H9 (cell line): ENCODE measurements at regions not wholly inside any gene's neighbourhood (a gene's known extent, or its start where the extent isn't known, plus 50 kb on each side); places are given as distances from the start of the nearest gene placed in this dataset.

Experiments
- DNase-seq: peaks from one replicate; pipeline ENCODE4 v3.0.0-alpha.2; 2017
- H2AFZ ChIP-seq: one replicate; pipeline ENCODE4 v1.6.1; 2013; ENCODE audit warnings: mild to moderate bottlenecking, low read length, control low read depth, moderate library complexity
- H2AK5ac ChIP-seq: 2 replicates; pipeline ENCODE4 v1.6.1; 2013; ENCODE audit warnings: low read length, control low read depth, mixed read lengths; ENCODE audit not compliant: insufficient read length
- H2BK120ac ChIP-seq: one replicate; pipeline ENCODE4 v1.6.1; 2013; ENCODE audit warnings: low read depth, mild to moderate bottlenecking, low read length, control low read depth, inconsistent platforms; ENCODE audit not compliant: poor library complexity, severe bottlenecking
- H2BK12ac ChIP-seq: 2 replicates; pipeline ENCODE4 v1.6.1; 2013; ENCODE audit warnings: low read length, control low read depth, mixed read lengths, low read depth; ENCODE audit not compliant: insufficient read length
- H2BK15ac ChIP-seq: 2 replicates; pipeline ENCODE4 v1.6.1; 2013; ENCODE audit warnings: low read depth, low read length, control low read depth
- H2BK20ac ChIP-seq: one replicate; pipeline ENCODE4 v1.6.1; 2013; ENCODE audit warnings: low read depth, mild to moderate bottlenecking, low read length, control low read depth, inconsistent platforms; ENCODE audit not compliant: poor library complexity, severe bottlenecking
- H2BK5ac ChIP-seq: 2 replicates; pipeline ENCODE4 v1.6.1; 2013; ENCODE audit warnings: low read length, control low read depth, mixed read lengths; ENCODE audit not compliant: insufficient read length
- H3K14ac ChIP-seq: 2 replicates; pipeline ENCODE4 v1.6.1; 2013; ENCODE audit warnings: low read length, control low read depth; ENCODE audit not compliant: insufficient read depth
- H3K18ac ChIP-seq: 2 replicates; pipeline ENCODE4 v1.6.1; 2013; ENCODE audit warnings: low read depth, mild to moderate bottlenecking, mixed read lengths, low read length, control low read depth; ENCODE audit not compliant: insufficient read length
- H3K23ac ChIP-seq: 2 replicates; pipeline ENCODE4 v1.6.1; 2013; ENCODE audit warnings: low read length, control low read depth, mixed read lengths, low read depth; ENCODE audit not compliant: insufficient read length
- H3K23me2 ChIP-seq: 2 replicates; pipeline ENCODE4 v1.6.1; 2013; ENCODE audit warnings: low read depth, mild to moderate bottlenecking, mixed read lengths, low read length, control low read depth; ENCODE audit not compliant: insufficient read length, poor library complexity, severe bottlenecking
- H3K27ac ChIP-seq: 2 replicates; pipeline ENCODE4 v1.5.1; 2013; ENCODE audit warnings: low read length, control low read depth, mixed read lengths, low read depth; ENCODE audit not compliant: insufficient read length
- H3K27me3 ChIP-seq: 2 replicates; pipeline ENCODE4 v1.6.1; 2013; ENCODE audit warnings: low read length, control low read depth, inconsistent platforms; ENCODE audit not compliant: insufficient read depth
- H3K4ac ChIP-seq: 2 replicates; pipeline ENCODE4 v1.6.1; 2013; ENCODE audit warnings: low read depth, mild to moderate bottlenecking, control low read depth, inconsistent platforms, low read length, moderate library complexity
- H3K4me1 ChIP-seq: 2 replicates; pipeline ENCODE4 v1.6.1; 2013; ENCODE audit warnings: low read length, control low read depth, inconsistent platforms; ENCODE audit not compliant: insufficient read depth
- H3K4me2 ChIP-seq: 2 replicates; pipeline ENCODE4 v1.6.1; 2013; ENCODE audit warnings: low read length, control low read depth, mixed read lengths; ENCODE audit not compliant: insufficient read length, insufficient read depth
- H3K56ac ChIP-seq: 2 replicates; pipeline ENCODE4 v1.6.1; 2013; ENCODE audit warnings: low read depth, mild to moderate bottlenecking, mixed read lengths, low read length, control low read depth; ENCODE audit not compliant: insufficient read length
- H3K79me1 ChIP-seq: 2 replicates; pipeline ENCODE4 v1.6.1; 2013; ENCODE audit warnings: low read depth, mild to moderate bottlenecking, moderate library complexity, low read length, control low read depth, inconsistent platforms; ENCODE audit not compliant: insufficient read depth, poor library complexity, severe bottlenecking
- H3K79me2 ChIP-seq: 2 replicates; pipeline ENCODE4 v1.6.1; 2013; ENCODE audit warnings: low read length, control low read depth, inconsistent platforms; ENCODE audit not compliant: insufficient read depth
- H3K9ac ChIP-seq: 2 replicates; pipeline ENCODE4 v1.6.1; 2013; ENCODE audit warnings: low read length, control low read depth, mixed read lengths; ENCODE audit not compliant: insufficient read length; ENCODE audit errors: extremely low read depth
- H3K9me3 ChIP-seq: one replicate; pipeline ENCODE4 v1.6.1; 2013; ENCODE audit warnings: low read depth, low read length, inconsistent platforms; ENCODE audit not compliant: control insufficient read depth
- H3T11ph ChIP-seq: one replicate; pipeline ENCODE4 v1.6.1; 2013; ENCODE audit warnings: mild to moderate bottlenecking, low read length, control low read depth, inconsistent platforms
- H4K20me1 ChIP-seq: one replicate; pipeline ENCODE4 v1.6.1; 2013; ENCODE audit not compliant: control insufficient read depth, insufficient read length, insufficient read depth
- H4K5ac ChIP-seq: 2 replicates; pipeline ENCODE4 v1.6.1; 2013; ENCODE audit warnings: low read depth, mild to moderate bottlenecking, mixed read lengths, low read length, control low read depth; ENCODE audit not compliant: insufficient read length
- H4K8ac ChIP-seq: replicated peaks from 2 replicates; pipeline ENCODE4 v1.6.1; 2013; ENCODE audit warnings: low read length, control low read depth, mixed read lengths, low read depth; ENCODE audit not compliant: insufficient read length
- H4K91ac ChIP-seq: 2 replicates; pipeline ENCODE4 v1.6.1; 2013; ENCODE audit warnings: low read depth, mild to moderate bottlenecking, moderate library complexity, mixed read lengths, low read length, control low read depth; ENCODE audit not compliant: insufficient read length
- H3K27ac Mint-ChIP-seq, 3 experiments: 2 replicates in 2 of 3; 3 replicates in 1 of 3; pipeline ENCODE4 v1.8.0; 2020 to 2021; ENCODE audit warnings: mixed read lengths in 3 of 3, mild to moderate bottlenecking in 1 of 3, moderate library complexity in 1 of 3
- H3K27me3 Mint-ChIP-seq: 2 replicates; pipeline ENCODE4 v1.8.0; 2021; ENCODE audit warnings: low read depth, mild to moderate bottlenecking, moderate library complexity, mixed read lengths
- H3K36me3 Mint-ChIP-seq, 3 experiments: 2 replicates in 2 of 3; 3 replicates in 1 of 3; pipeline ENCODE4 v1.8.0; 2020 to 2021; ENCODE audit warnings: low read depth in 3 of 3, mixed read lengths in 3 of 3; ENCODE audit not compliant: insufficient read depth in 1 of 3
- H3K4me1 Mint-ChIP-seq, 2 experiments: 2 replicates each; pipeline ENCODE4 v1.8.0; 2020; ENCODE audit warnings: mixed read lengths in 2 of 2
- H3K4me3 Mint-ChIP-seq, 2 experiments: 2 replicates in 1 of 2; 3 replicates in 1 of 2; pipeline ENCODE4 v1.8.0; 2020 to 2021; ENCODE audit warnings: mild to moderate bottlenecking in 2 of 2, mixed read lengths in 2 of 2, moderate library complexity in 1 of 2
- H3K9me3 Mint-ChIP-seq, 2 experiments: 2 replicates in 1 of 2; 3 replicates in 1 of 2; pipeline ENCODE4 v1.8.0; 2020; ENCODE audit warnings: mild to moderate bottlenecking in 2 of 2, mixed read lengths in 2 of 2, moderate library complexity in 1 of 2
- WGBS: extraction: QIAGEN DNeasy Blood & Tissue Kit; methylation state at CpG from one replicate; pipeline ENCODE4 v1.1.7; 2013; ENCODE audit warnings: missing lambda C conversion rate, low lambda C conversion rate, mixed read lengths; ENCODE audit not compliant: insufficient read length; ENCODE audit errors: extremely low coverage; 5-methylcytosine and 5-hydroxymethylcytosine counted together
- TF ChIP-seq, protein P1 (sequence below): fragments of 200-600 bp; sonication (generic); conservative IDR thresholded peaks from 3 replicates; pipeline ENCODE4 v1.8.0; 2021; ENCODE audit warnings: antibody characterized with exemption, mild to moderate bottlenecking

DNA sequence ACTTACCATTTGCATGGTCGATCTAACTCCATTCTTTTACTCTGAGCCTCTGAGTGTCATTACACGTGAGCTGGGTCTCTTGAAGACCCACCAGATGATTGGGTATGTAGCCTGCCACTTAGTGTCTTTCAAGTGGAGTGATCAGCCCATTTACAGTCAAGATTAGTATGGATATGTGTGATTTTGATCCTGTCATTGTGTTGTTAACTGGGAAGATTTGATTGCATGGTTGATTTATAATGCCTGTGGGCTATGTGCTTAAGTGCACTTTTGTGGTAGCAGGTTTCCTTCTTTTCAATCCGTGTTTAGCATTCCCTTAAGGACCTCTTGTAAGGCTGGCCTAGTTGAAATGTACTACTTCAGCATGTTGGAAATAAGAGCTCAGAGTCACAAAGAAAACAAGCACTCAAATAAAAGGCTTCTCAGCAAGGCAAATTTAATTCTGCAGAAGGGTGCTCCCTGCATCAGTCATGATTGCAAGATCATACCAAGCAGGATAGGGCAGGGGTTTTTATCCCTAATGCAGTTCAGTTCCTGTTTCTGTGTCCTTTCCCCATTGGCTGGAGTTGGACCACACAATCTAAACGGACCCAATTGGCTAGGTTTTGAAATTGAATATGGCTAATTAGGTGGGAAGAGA lies 230.7 kb upstream of the SYT4 start:
- Histone ChIP-seq H2BK5ac (no peak overlapping the region), H3K18ac (no peak overlapping the region), H3K14ac (no peak overlapping the region), H3T11ph (no peak overlapping the region), H3K4me2 (no peak overlapping the region), H3K23me2 (no peaks in the 10 kb centered on the region), H4K8ac (no peak overlapping the region), H2AK5ac (no peak overlapping the region), H3K23ac (no peak overlapping the region), H2AFZ (no peak overlapping the region), H2BK20ac (no peak overlapping the region), H3K56ac (no peak overlapping the region), H2BK15ac (no peak overlapping the region), H3K27me3 (no peaks in the 10 kb centered on the region), H3K4me1 (no peaks in the 10 kb centered on the region), H3K4ac (no peak overlapping the region), H3K27ac (no peak overlapping the region), H2BK12ac (no peak overlapping the region), H3K9ac (no peak overlapping the region), H2BK120ac (no peak overlapping the region), H4K91ac (no peak overlapping the region), H3K79me1 (no peaks in the 10 kb centered on the region), H4K5ac (no peak overlapping the region), H3K79me2 (no peaks in the 10 kb centered on the region), H3K9me3 (no peaks in the 10 kb centered on the region), H4K20me1 (no peaks in the 10 kb centered on the region)
- no peaks in the 10 kb centered on the region for H3K4me1 Mint-ChIP-seq
- peaks cover 39 to 44% of the 10 kb centered on the region in 2 experiments for H3K9me3 Mint-ChIP-seq
- no peak overlapping the region for H3K27ac Mint-ChIP-seq
- no peak for DNase-seq
- H3K4me3 Mint-ChIP-seq: no peak overlapping the region
- H3K27me3 Mint-ChIP-seq: no peaks in the 10 kb centered on the region
- no CpG with 5 or more reads among the region's 4 CpGs for WGBS
- TF ChIP-seq, protein P1, sequence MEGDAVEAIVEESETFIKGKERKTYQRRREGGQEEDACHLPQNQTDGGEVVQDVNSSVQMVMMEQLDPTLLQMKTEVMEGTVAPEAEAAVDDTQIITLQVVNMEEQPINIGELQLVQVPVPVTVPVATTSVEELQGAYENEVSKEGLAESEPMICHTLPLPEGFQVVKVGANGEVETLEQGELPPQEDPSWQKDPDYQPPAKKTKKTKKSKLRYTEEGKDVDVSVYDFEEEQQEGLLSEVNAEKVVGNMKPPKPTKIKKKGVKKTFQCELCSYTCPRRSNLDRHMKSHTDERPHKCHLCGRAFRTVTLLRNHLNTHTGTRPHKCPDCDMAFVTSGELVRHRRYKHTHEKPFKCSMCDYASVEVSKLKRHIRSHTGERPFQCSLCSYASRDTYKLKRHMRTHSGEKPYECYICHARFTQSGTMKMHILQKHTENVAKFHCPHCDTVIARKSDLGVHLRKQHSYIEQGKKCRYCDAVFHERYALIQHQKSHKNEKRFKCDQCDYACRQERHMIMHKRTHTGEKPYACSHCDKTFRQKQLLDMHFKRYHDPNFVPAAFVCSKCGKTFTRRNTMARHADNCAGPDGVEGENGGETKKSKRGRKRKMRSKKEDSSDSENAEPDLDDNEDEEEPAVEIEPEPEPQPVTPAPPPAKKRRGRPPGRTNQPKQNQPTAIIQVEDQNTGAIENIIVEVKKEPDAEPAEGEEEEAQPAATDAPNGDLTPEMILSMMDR: no peak
- H3K36me3 Mint-ChIP-seq: peaks cover 0 to 30% (median 23%) of the 10 kb centered on the region in 3 experiments; a peak in 6 of 7 replicates
